DND-41 (cell line): ENCODE measurements at regions not wholly inside any gene's neighbourhood (a gene's known extent, or its start where the extent isn't known, plus 50 kb on each side); places are given as distances from the start of the nearest gene placed in this dataset.

Source experiments
- ATAC-seq: fragments of 200-7000 bp; cut with Tn5 transposase; 3 replicates; pipeline ENCODE4 v1.9.1; 2021; ENCODE audit warnings: low read depth; ENCODE audit not compliant: insufficient read depth
- DNase-seq: peaks from one replicate; pipeline ENCODE4 v3.0.0-alpha.2; 2020
- H2AFZ ChIP-seq: 2 replicates; pipeline ENCODE4 v1.6.0; 2012; ENCODE audit warnings: low read depth, low read length
- H3K27ac ChIP-seq: 2 replicates; pipeline ENCODE4 v1.5.1; 2012; ENCODE audit warnings: low read length, inconsistent platforms
- H3K27me3 ChIP-seq: fragments of 200-600 bp; sonication (generic); 2 replicates; pipeline ENCODE4 v1.6.0; 2012; ENCODE audit warnings: low read length, mild to moderate bottlenecking, inconsistent platforms; ENCODE audit not compliant: insufficient read depth, poor library complexity
- H3K36me3 ChIP-seq: 2 replicates; pipeline ENCODE4 v1.5.1; 2012; ENCODE audit warnings: low read length, inconsistent platforms; ENCODE audit not compliant: insufficient read depth
- H3K4me1 ChIP-seq: 2 replicates; pipeline ENCODE4 v1.5.1; 2012; ENCODE audit warnings: mild to moderate bottlenecking, low read length; ENCODE audit not compliant: insufficient read depth
- H3K4me2 ChIP-seq: 2 replicates; pipeline ENCODE4 v1.6.0; 2012; ENCODE audit warnings: mild to moderate bottlenecking, moderate library complexity, low read length, inconsistent platforms; ENCODE audit not compliant: insufficient read depth
- H3K4me3 ChIP-seq, 2 experiments: fragments of 200-600 bp in 1 of 2; shearing (Covaris generic) in 1 of 2; 2 replicates each; pipeline ENCODE4 v1.5.1; 2012 to 2016; ENCODE audit warnings: inconsistent platforms in 2 of 2, low read length in 2 of 2, mild to moderate bottlenecking in 2 of 2, low read depth in 1 of 2, moderate library complexity in 1 of 2
- H3K79me2 ChIP-seq: 2 replicates; pipeline ENCODE4 v1.6.0; 2012; ENCODE audit warnings: low read length, inconsistent platforms; ENCODE audit not compliant: insufficient read depth
- H3K9ac ChIP-seq: 2 replicates; pipeline ENCODE4 v1.6.0; 2012; ENCODE audit warnings: low read depth, mild to moderate bottlenecking, inconsistent platforms, low read length, moderate library complexity
- H3K9me3 ChIP-seq: 2 replicates; pipeline ENCODE4 v1.5.1; 2012; ENCODE audit warnings: low read length, moderate library complexity, mild to moderate bottlenecking, inconsistent platforms; ENCODE audit not compliant: insufficient read depth, severe bottlenecking
- H4K20me1 ChIP-seq: 2 replicates; pipeline ENCODE4 v1.6.0; 2012; ENCODE audit warnings: low read length; ENCODE audit not compliant: insufficient read depth
- EZH2 ChIP-seq: IDR thresholded peaks from 3 replicates; pipeline ENCODE4 v1.6.1; 2012; ENCODE audit warnings: borderline replicate concordance, low read depth, mild to moderate bottlenecking, moderate library complexity, low read length, inconsistent platforms; ENCODE audit not compliant: severe bottlenecking
- TF ChIP-seq, protein P1 (sequence below): IDR thresholded peaks from 2 replicates; pipeline ENCODE4 v1.5.1; 2012; ENCODE audit warnings: borderline replicate concordance, low read length, moderate library complexity, mild to moderate bottlenecking; ENCODE audit not compliant: poor library complexity, severe bottlenecking; ENCODE audit errors: extremely low read depth

DNA sequence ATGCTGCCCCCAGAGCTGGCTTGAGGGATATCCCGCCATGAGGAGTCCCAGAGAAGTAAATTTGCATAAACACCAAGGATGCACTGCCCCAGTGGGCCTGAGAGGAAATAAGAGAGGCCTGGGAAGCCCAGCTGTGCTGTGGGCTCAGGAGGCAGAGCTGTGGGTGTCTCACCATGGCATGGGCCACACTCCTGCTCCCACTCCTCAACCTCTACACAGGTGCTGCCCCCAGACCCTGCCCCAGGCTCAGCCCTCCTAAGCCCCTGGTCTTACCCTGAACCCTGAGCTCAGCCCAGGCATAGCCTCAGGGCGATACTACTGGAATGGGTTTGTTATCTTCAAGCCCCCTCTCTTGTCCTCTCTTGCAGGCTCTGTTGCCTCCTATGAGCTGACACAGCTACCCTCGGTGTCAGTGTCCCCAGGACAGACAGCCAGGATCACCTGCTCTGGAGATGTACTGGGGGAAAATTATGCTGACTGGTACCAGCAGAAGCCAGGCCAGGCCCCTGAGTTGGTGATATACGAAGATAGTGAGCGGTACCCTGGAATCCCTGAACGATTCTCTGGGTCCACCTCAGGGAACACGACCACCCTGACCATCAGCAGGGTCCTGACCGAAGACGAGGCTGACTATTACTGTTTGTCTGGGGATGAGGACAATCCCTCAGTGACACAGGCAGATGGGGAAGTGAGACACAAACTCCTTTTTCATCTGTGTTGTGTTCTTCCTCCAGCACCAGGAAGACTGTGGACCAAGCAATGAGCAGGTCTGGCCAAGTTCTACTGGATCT is 59.9 kb downstream of the GGTLC2 start:
- H3K4me3 ChIP-seq: no peak overlapping the region
- no peak overlapping the region for H2AFZ ChIP-seq
- no peaks in the 10 kb centered on the region for H3K27me3 ChIP-seq
- H3K4me1 ChIP-seq: no peaks in the 10 kb centered on the region
- H4K20me1 ChIP-seq: no peaks in the 10 kb centered on the region
- H3K4me2 ChIP-seq: no peak overlapping the region
- no peak for ATAC-seq
- no peaks in the 10 kb centered on the region for H3K36me3 ChIP-seq
- TF ChIP-seq, protein P1, sequence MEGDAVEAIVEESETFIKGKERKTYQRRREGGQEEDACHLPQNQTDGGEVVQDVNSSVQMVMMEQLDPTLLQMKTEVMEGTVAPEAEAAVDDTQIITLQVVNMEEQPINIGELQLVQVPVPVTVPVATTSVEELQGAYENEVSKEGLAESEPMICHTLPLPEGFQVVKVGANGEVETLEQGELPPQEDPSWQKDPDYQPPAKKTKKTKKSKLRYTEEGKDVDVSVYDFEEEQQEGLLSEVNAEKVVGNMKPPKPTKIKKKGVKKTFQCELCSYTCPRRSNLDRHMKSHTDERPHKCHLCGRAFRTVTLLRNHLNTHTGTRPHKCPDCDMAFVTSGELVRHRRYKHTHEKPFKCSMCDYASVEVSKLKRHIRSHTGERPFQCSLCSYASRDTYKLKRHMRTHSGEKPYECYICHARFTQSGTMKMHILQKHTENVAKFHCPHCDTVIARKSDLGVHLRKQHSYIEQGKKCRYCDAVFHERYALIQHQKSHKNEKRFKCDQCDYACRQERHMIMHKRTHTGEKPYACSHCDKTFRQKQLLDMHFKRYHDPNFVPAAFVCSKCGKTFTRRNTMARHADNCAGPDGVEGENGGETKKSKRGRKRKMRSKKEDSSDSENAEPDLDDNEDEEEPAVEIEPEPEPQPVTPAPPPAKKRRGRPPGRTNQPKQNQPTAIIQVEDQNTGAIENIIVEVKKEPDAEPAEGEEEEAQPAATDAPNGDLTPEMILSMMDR: no peak
- TF ChIP-seq EZH2: no peak
- DNase-seq: no peak
- H3K27ac ChIP-seq: no peak overlapping the region
- H3K9me3 ChIP-seq: no peaks in the 10 kb centered on the region
- no peaks in the 10 kb centered on the region for H3K79me2 ChIP-seq
- no peak overlapping the region for H3K9ac ChIP-seq

DNA sequence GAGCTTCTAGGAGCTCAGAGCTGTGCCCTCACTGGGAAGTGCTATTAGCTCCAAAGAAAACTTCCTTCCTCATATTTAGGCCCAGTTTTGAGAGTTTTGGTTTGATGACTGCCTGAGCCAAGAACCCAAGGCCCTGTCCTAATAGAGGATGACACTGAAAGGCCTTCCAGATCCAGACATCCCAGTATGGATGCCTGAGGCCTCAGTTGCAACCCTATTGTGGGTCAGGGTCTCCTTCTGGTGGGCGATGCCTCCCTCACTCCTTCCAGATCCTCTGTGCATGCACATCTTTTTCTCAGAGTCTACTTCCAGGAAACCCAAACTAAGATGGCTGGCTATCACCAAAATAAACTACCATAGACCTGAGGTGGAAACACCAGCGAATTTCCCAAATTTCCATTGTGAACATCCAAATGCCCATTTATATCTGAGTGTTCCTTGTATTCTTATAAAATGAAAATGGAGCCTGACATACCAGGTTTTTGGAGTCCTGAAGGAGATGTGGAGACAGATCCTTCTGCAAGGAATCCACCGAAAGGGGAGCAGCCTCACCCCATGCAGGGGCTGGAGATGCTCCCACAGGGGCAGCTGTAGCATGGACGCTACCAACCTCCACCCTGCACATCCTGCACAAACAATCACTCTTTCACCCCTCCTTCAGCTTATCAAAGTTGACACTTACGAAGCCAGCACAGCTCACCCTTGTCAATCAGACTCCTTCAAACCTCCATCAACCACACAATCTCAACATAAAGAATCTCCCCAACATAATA is 61.1 kb downstream of the GGTLC2 start:
- H3K27ac ChIP-seq: no peak overlapping the region
- no peak overlapping the region for H3K9ac ChIP-seq
- no peaks in the 10 kb centered on the region for H4K20me1 ChIP-seq
- H2AFZ ChIP-seq: no peak overlapping the region
- no peaks in the 10 kb centered on the region for H3K4me1 ChIP-seq
- H3K9me3 ChIP-seq: no peaks in the 10 kb centered on the region
- H3K79me2 ChIP-seq: no peaks in the 10 kb centered on the region
- ATAC-seq: no peak
- H3K36me3 ChIP-seq: no peaks in the 10 kb centered on the region
- no peak overlapping the region for H3K4me2 ChIP-seq
- no peak overlapping the region for H3K4me3 ChIP-seq
- TF ChIP-seq, protein P1: no peak
- no peak for TF ChIP-seq EZH2
- no peak for DNase-seq
- H3K27me3 ChIP-seq: no peaks in the 10 kb centered on the region

DNA sequence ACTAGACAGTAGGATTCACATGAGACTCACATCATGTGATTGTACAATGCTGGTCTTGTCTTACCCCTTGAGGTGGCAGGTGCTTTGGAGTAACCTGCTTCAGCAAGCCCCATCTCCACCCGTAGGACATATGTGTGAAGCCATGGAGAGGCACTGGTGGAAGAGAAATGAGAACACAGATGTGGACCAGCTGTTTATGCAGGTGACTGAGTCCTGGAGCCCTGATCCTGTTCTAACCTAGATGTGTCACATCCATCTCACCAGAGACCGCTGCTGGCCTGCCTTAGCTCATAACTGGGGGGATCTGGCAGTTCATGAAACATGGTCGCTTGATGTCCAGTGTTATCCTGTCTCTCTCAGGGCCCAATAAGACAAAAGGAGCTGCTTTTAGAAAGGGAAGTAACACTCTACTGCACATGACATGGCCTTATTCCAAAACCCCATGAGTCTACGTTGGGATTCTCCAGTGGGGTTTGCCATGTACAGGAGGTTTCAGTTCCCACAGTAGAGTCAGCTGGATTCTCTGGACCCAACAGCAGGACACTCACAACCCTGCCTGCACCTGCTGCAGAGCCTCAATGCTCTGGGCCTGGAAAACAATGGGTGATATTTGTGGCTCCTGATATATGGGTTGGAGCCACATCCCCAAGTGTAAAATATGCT is 62.0 kb downstream of the GGTLC2 start:
- H3K4me2 ChIP-seq: no peak overlapping the region
- no peaks in the 10 kb centered on the region for H3K36me3 ChIP-seq
- no peak for TF ChIP-seq EZH2
- TF ChIP-seq, protein P1: no peak
- no peaks in the 10 kb centered on the region for H3K79me2 ChIP-seq
- H4K20me1 ChIP-seq: no peaks in the 10 kb centered on the region
- ATAC-seq (no peak), DNase-seq (no peak)
- H2AFZ ChIP-seq: no peak overlapping the region
- H3K27me3 ChIP-seq: no peaks in the 10 kb centered on the region
- H3K9me3 ChIP-seq: no peaks in the 10 kb centered on the region
- no peak overlapping the region for H3K27ac ChIP-seq
- no peak overlapping the region for H3K4me3 ChIP-seq
- no peaks in the 10 kb centered on the region for H3K4me1 ChIP-seq
- no peak overlapping the region for H3K9ac ChIP-seq
